SK-N-SH (cell line): ENCODE measurements at regions not wholly inside any gene's neighbourhood (a gene's known extent, or its start where the extent isn't known, plus 50 kb on each side); places are given as distances from the start of the nearest gene placed in this dataset.

Experiments used
- CTCF ChIA-PET: fragments of 300-600, 350-600 bp; formaldehyde crosslinking; extraction: SDS; loops from one replicate; lab custom pipeline; 2021; lab: Yijun Ruan, JAX
- POLR2A ChIA-PET: fragments of 350-600 bp; sonication (Branson Sonifier 250); formaldehyde crosslinking; extraction: SDS; loops from one replicate; lab custom pipeline; 2020; ENCODE audit warnings: antibody characterized with exemption, inconsistent platforms; lab: Yijun Ruan, JAX
- DNase-seq: peaks from one replicate; pipeline ENCODE4 v3.0.0; 2012
- H2AFZ ChIP-seq: fragments of 200-600 bp; sonication (generic); 2 replicates; pipeline ENCODE4 v1.8.1; 2016; ENCODE audit warnings: antibody characterized with exemption, mild to moderate bottlenecking, low read depth
- H3F3A ChIP-seq: fragments of 200-600 bp; sonication (generic); replicated peaks from 2 replicates; pipeline ENCODE3; 2016; ENCODE audit warnings: antibody characterized with exemption, mild to moderate bottlenecking; ENCODE audit not compliant: insufficient read depth
- H3K27ac ChIP-seq, 2 experiments: fragments of 200-500 bp in 1 of 2; fragments of 200-600 bp in 1 of 2; sonication (Bioruptor generic) in 1 of 2; sonication (generic), shearing (Covaris generic) in 1 of 2; 2 replicates each; pipeline versions ENCODE4 v1.5.1 to v1.6.1; 2014 to 2016; ENCODE audit warnings: low read depth in 2 of 2, inconsistent platforms in 1 of 2, low read length in 1 of 2, mild to moderate bottlenecking in 1 of 2, mixed read lengths in 1 of 2
- H3K27me3 ChIP-seq: fragments of 200-600 bp; sonication (generic), shearing (Covaris generic); 2 replicates; pipeline ENCODE4 v1.6.1; 2016; ENCODE audit warnings: mixed run types; ENCODE audit not compliant: insufficient read depth
- H3K36me3 ChIP-seq, 2 experiments: fragments of 200-500 bp in 1 of 2; fragments of 200-600 bp in 1 of 2; sonication (Bioruptor generic) in 1 of 2; sonication (generic) in 1 of 2; replicated peaks in 1 of 2; 2 replicates each; pipeline versions ENCODE3 to v1.5.1; 2014 to 2016; ENCODE audit warnings: low read length in 1 of 2, mild to moderate bottlenecking in 1 of 2; ENCODE audit not compliant: insufficient read depth in 2 of 2, control insufficient read depth in 1 of 2
- H3K4me1 ChIP-seq, 2 experiments: fragments of 200-500 bp in 1 of 2; fragments of 200-600 bp in 1 of 2; sonication (Bioruptor generic) in 1 of 2; sonication (generic), shearing (Covaris generic) in 1 of 2; 2 replicates each; pipeline versions ENCODE4 v1.5.1 to v1.6.1; 2014 to 2016; ENCODE audit warnings: low read depth in 1 of 2, low read length in 1 of 2, mixed run types in 1 of 2; ENCODE audit not compliant: insufficient read depth in 2 of 2, control insufficient read depth in 1 of 2
- H3K4me2 ChIP-seq: fragments of 200-600 bp; sonication (generic), shearing (Covaris generic); 2 replicates; pipeline ENCODE4 v1.6.1; 2017; ENCODE audit warnings: mixed run types
- H3K4me3 ChIP-seq, 2 experiments: fragments of 200-500 bp in 1 of 2; fragments of 200-600 bp in 1 of 2; sonication (Bioruptor generic) in 1 of 2; sonication (generic), shearing (Covaris generic) in 1 of 2; 2 replicates each; pipeline versions ENCODE4 v1.5.1 to v1.8.1; 2014 to 2016; ENCODE audit warnings: low read depth in 2 of 2, inconsistent platforms in 1 of 2, low read length in 1 of 2, mild to moderate bottlenecking in 1 of 2, mixed read lengths in 1 of 2, moderate library complexity in 1 of 2
- H3K79me2 ChIP-seq: fragments of 200-600 bp; sonication (generic); 2 replicates; pipeline ENCODE4 v1.8.1; 2017; ENCODE audit warnings: mild to moderate bottlenecking; ENCODE audit not compliant: insufficient read depth
- H3K9ac ChIP-seq: fragments of 200-600 bp; sonication (generic); 2 replicates; pipeline ENCODE4 v1.6.1; 2017; ENCODE audit warnings: mixed run types
- H3K9me2 ChIP-seq: fragments of 200-600 bp; sonication (generic); 2 replicates; pipeline ENCODE4 v1.6.1; 2017; ENCODE audit warnings: mixed run types
- H3K9me3 ChIP-seq: fragments of 200-600 bp; sonication (generic); 2 replicates; pipeline ENCODE4 v1.6.1; 2017; ENCODE audit warnings: mixed run types, mild to moderate bottlenecking, moderate library complexity
- H4K20me1 ChIP-seq: fragments of 200-600 bp; sonication (generic); 2 replicates; pipeline ENCODE4 v1.6.1; 2017; ENCODE audit warnings: mild to moderate bottlenecking, mixed run types; ENCODE audit not compliant: insufficient read depth
- EP300 ChIP-seq, 2 experiments: IDR thresholded peaks; 2 replicates each; pipeline versions ENCODE4 v1.4.0 to v1.6.1; 2012; ENCODE audit warnings: borderline replicate concordance in 1 of 2, low read depth in 1 of 2, low read length in 1 of 2
- FOSL2 ChIP-seq: IDR thresholded peaks from 2 replicates; pipeline ENCODE4 v1.4.0; 2012; ENCODE audit warnings: low read depth, mild to moderate bottlenecking, moderate library complexity, borderline replicate concordance
- FOXM1 ChIP-seq: IDR thresholded peaks from 2 replicates; pipeline ENCODE4 v1.4.0; 2012; ENCODE audit warnings: low read depth, mild to moderate bottlenecking
- GABPA ChIP-seq: IDR thresholded peaks from 2 replicates; pipeline ENCODE4 v1.4.0; 2012; ENCODE audit warnings: low read depth, mild to moderate bottlenecking
- GATA2 ChIP-seq: sonication (generic); formaldehyde crosslinking; IDR thresholded peaks from 2 replicates; pipeline ENCODE4 v1.5.0; 2020; ENCODE audit warnings: mild to moderate bottlenecking, missing genetic modification reagents
- MEF2A ChIP-seq: IDR thresholded peaks from 2 replicates; pipeline ENCODE4 v1.4.0; 2012; ENCODE audit warnings: low read depth, borderline replicate concordance
- MXI1 ChIP-seq: IDR thresholded peaks from 2 replicates; pipeline ENCODE4 v1.6.1; 2012; ENCODE audit warnings: mild to moderate bottlenecking, low read depth, low read length, improper control_type of control experiment
- NFIC ChIP-seq: IDR thresholded peaks from 2 replicates; pipeline ENCODE4 v1.4.0; 2012; ENCODE audit warnings: borderline replicate concordance
- RCOR1 ChIP-seq: fragments of 150-350 bp; IDR thresholded peaks from 2 replicates; pipeline ENCODE4 v1.6.1; 2017; ENCODE audit warnings: antibody characterized with exemption, low read length
- RFX5 ChIP-seq: IDR thresholded peaks from 2 replicates; pipeline ENCODE4 v1.6.1; 2012; ENCODE audit warnings: mild to moderate bottlenecking, improper control_type of control experiment, low read length
- SIN3A ChIP-seq: IDR thresholded peaks from 2 replicates; pipeline ENCODE4 v1.6.1; 2012; ENCODE audit warnings: low read depth, mild to moderate bottlenecking, low read length, moderate library complexity, borderline replicate concordance
- SMC3 ChIP-seq: IDR thresholded peaks from 2 replicates; pipeline ENCODE4 v1.6.1; 2012; ENCODE audit warnings: low read depth, low read length, improper control_type of control experiment
- TAF1 ChIP-seq: IDR thresholded peaks from 2 replicates; pipeline ENCODE4 v1.6.1; 2012; ENCODE audit warnings: low read depth, mild to moderate bottlenecking, low read length, moderate library complexity, borderline replicate concordance
- TEAD4 ChIP-seq: IDR thresholded peaks from 2 replicates; pipeline ENCODE4 v1.4.0; 2012; ENCODE audit warnings: mild to moderate bottlenecking, borderline replicate concordance; ENCODE audit not compliant: insufficient read depth
- WGBS: methylation state at CpG from one replicate; pipeline ENCODE4 v1.1.6; 2017; ENCODE audit warnings: low lambda C conversion rate; 5-methylcytosine and 5-hydroxymethylcytosine counted together
- TF ChIP-seq, protein P1 (sequence below): IDR thresholded peaks from 2 replicates; pipeline ENCODE4 v1.4.0; 2012; ENCODE audit warnings: low read depth, borderline replicate concordance
- TF ChIP-seq, protein P2 (sequence below): fragments of 150-350 bp; IDR thresholded peaks from 2 replicates; pipeline ENCODE4 v1.6.1; 2016; ENCODE audit warnings: mild to moderate bottlenecking, low read depth, low read length

GRCh38 chr1:228835456-228835855, 100.2 kb downstream of the RHOU start:
- DNase-seq = no peak
- H3K27ac ChIP-seq = no peak overlapping the region
- H3K4me2 ChIP-seq = no peak overlapping the region
- no peaks in the 10 kb centered on the region for H3K9me2 ChIP-seq
- H3K4me1 ChIP-seq = peaks cover 0 to 17% of the 10 kb centered on the region in 2 experiments; a peak in 2 of 4 replicates
- CTCF ChIA-PET = interaction anchor here (0.6 kb wide), 1 partner anchor 206 kb away, joined by 4 read pairs; no protein-coding TSS in a partner anchor
- no peaks in the 10 kb centered on the region; the same call in 1 of the 2 replicates for H3K27me3 ChIP-seq
- no peak overlapping the region for H3K4me3 ChIP-seq
- WGBS = 78% methylated on average over 5 of the region's 5 CpGs
- TF ChIP-seq TAF1 (no peak), RCOR1 (no peak), FOSL2 (no peak), GABPA (no peak), NFIC (no peak), SMC3 (no peak), FOXM1 (no peak), TEAD4 (no peak), RFX5 (no peak), GATA2 (CRISPR knock-in tag) (no peak), MEF2A (no peak), SIN3A (no peak), EP300 (IDR thresholded peaks at IDR 0.05; ENCODE audit: borderline replicate concordance in 1 of 2, low read depth in 1 of 2, low read length in 1 of 2) (no peak)
- TF ChIP-seq, protein P1, sequence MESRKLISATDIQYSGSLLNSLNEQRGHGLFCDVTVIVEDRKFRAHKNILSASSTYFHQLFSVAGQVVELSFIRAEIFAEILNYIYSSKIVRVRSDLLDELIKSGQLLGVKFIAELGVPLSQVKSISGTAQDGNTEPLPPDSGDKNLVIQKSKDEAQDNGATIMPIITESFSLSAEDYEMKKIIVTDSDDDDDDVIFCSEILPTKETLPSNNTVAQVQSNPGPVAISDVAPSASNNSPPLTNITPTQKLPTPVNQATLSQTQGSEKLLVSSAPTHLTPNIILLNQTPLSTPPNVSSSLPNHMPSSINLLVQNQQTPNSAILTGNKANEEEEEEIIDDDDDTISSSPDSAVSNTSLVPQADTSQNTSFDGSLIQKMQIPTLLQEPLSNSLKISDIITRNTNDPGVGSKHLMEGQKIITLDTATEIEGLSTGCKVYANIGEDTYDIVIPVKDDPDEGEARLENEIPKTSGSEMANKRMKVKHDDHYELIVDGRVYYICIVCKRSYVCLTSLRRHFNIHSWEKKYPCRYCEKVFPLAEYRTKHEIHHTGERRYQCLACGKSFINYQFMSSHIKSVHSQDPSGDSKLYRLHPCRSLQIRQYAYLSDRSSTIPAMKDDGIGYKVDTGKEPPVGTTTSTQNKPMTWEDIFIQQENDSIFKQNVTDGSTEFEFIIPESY = no peak
- TF ChIP-seq, protein P2, sequence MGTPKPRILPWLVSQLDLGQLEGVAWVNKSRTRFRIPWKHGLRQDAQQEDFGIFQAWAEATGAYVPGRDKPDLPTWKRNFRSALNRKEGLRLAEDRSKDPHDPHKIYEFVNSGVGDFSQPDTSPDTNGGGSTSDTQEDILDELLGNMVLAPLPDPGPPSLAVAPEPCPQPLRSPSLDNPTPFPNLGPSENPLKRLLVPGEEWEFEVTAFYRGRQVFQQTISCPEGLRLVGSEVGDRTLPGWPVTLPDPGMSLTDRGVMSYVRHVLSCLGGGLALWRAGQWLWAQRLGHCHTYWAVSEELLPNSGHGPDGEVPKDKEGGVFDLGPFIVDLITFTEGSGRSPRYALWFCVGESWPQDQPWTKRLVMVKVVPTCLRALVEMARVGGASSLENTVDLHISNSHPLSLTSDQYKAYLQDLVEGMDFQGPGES = no peak
- no peak overlapping the region for H3K9ac ChIP-seq
- H3K79me2 ChIP-seq = no peaks in the 10 kb centered on the region
- H3F3A ChIP-seq = no peaks in the 10 kb centered on the region
- no peak overlapping the region for H2AFZ ChIP-seq
- no peaks in the 10 kb centered on the region for H4K20me1 ChIP-seq
- no peaks in the 10 kb centered on the region for H3K36me3 ChIP-seq
- H3K9me3 ChIP-seq = no peaks in the 10 kb centered on the region
- POLR2A ChIA-PET = no interaction called here

GRCh38 chr1:228835911-228836310, 100.6 kb downstream of the RHOU start:
- Histone ChIP-seq H3F3A (no peaks in the 10 kb centered on the region), H3K9me3 (no peaks in the 10 kb centered on the region), H3K4me2 (no peak overlapping the region), H3K27me3 (no peaks in the 10 kb centered on the region; the same call in 1 of the 2 replicates), H4K20me1 (no peaks in the 10 kb centered on the region), H3K4me3 (no peak overlapping the region), H3K36me3 (no peaks in the 10 kb centered on the region), H3K9me2 (no peaks in the 10 kb centered on the region), H2AFZ (no peak overlapping the region), H3K79me2 (no peaks in the 10 kb centered on the region), H3K9ac (no peak overlapping the region), H3K4me1 (peaks cover 0 to 13% of the 10 kb centered on the region in 2 experiments; a peak in 2 of 4 replicates), H3K27ac (no peak overlapping the region)
- POLR2A ChIA-PET = no interaction called here
- TF ChIP-seq RCOR1 (no peak), SMC3 (no peak), FOSL2 (no peak), MXI1 (no peak)
- DNase-seq = no peak
- WGBS = 91% methylated on average over 3 of the region's 3 CpGs
- CTCF ChIA-PET = no interaction called here
